ENCODE measurements at regions not wholly inside any gene's neighbourhood (a gene's known extent, or its start where the extent isn't known, plus 50 kb on each side); places are given as distances from the start of the nearest gene placed in this dataset.
"Not testable (repeated sequence)": the region's sequence is repeated elsewhere in the genome, so short reads cannot be mapped to it uniquely, and the experiment has no call there.

DNA sequence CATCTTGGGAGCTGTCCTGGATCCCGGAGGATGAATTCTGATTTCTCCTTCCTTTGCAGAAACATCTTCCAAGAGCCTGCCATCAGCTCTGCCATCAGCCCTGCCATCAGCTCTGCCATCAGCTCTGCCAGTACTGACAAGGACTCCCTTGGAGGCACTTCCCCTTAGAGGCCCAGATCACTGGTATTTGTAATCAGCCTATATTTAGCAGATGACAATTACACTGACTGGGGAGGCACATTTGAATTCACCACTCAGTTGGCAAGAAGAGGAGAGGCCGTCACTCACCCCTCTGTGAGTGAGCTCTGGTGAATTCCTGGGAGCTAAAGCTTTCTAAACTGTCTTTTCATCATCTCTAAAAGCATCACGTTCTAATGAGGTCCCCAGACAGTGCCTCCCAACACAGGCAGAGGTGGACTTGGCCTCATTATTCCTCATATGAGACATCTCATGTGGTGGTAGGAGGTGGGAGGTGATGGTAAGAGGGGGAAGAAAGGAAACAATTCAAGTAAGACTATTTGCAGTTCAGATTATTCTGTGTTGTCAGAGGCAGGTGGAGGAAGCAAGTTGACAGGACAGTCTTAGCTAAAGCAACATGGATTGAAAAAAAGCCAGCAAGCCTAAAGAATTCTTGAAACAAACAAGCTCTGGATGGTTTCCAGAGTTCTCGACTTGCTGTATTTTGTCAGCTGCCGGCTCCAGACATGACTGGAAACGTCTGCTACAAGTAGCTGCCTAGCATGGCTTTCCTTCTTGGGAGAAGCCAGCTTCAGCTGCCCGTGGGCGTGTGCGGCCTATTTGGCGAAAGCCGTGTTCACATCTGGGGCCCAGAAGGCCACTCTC, 771.7 kb downstream of the TBC1D22A start:
- DNase-seq (ENCODE audit: low read depth in 2 of 2) = no peak

DNA sequence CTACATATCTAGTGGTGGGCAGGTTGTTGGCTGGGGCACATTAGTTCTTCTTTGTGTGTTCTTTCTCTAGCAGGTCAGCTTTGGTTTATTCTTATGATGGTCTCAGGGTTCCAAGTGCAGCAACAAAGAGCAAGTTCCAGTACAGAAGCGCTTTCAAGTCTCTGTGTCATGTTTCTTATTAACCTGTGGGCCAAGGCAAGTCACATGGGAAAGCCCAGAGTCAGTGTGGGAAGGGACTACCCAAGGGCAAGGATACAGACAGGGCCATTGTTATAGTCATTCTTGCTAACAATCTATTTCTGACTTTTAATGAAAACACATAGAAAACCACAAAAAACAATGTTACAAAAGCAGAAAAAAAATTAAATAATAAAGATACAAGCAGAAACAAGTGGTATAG, 754.6 kb downstream of the TBC1D22A start:
- no peak for DNase-seq (ENCODE audit: low read depth in 2 of 2)

DNA sequence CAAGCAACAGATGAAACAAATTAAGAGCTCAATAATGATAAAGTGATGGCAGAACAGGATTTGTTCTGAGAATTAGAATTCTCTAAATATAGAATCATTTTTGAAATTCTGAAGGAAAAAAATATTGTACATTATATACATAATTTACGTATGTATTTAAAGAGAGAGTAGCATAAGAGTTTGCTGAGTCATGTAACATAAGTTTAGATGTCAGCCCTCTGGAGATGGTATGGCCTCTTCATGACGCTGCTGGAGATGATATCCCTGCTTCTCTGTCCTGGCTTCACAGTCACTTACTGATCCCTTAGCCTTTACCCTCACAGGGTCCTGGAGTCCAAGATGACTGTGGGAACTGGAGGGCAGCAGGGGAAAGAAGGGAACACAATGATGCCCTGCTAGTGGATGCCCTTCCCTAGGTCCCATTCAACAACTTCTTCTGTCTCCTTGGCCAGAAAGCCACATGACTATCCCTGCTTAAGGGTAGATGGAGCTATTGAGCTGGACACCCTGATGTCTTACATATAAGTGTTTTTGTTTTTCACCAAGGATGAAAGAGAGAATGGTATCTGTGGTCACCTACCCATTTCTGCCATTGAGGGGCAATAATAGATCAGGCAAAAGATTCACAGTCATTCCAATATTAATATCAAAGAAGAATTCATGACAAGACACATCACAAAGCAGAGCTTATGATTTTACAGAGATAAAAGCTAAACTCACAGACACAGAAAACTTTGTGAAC, 753.1 kb downstream of the TBC1D22A start:
- DNase-seq (ENCODE audit: low read depth in 2 of 2) = no peak

DNA sequence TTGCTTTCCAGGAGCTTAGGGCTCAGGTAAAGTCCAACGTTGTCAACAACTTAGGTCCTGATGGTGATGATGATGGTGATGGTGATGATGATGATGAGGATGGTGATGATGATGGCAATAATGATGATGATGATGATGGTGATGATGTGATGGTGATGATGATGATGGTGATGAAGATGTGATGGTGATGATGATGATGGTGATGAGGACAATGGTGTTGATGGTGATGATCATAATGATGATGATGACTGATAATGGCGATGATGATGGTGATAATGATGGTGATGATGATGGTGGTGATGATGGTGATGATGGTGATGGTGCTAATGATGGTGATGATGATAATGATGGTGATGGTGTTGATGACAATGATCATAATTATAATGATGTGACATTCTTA, 750.2 kb downstream of the TBC1D22A start:
- DNase-seq (ENCODE audit: low read depth in 2 of 2) = no peak

DNA sequence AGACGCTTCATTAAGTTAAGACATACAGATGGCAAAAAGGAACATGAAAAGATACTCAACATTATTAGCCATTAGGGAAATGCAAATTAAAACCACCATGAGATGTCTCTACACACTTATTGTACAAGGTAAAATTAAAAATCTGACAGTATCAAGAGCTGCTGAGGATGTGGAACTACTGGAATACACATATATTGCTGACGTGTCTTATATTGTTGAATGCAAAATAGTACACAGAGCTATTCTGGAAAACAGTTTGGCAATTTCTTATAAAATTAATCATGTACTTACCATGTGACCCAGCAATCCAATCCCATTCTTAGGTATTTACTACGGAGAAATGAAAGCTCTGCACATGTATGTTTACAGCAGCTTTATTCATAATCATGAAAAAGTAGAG, 742.5 kb downstream of the TBC1D22A start:
- DNase-seq (ENCODE audit: low read depth in 2 of 2) = no peak

DNA sequence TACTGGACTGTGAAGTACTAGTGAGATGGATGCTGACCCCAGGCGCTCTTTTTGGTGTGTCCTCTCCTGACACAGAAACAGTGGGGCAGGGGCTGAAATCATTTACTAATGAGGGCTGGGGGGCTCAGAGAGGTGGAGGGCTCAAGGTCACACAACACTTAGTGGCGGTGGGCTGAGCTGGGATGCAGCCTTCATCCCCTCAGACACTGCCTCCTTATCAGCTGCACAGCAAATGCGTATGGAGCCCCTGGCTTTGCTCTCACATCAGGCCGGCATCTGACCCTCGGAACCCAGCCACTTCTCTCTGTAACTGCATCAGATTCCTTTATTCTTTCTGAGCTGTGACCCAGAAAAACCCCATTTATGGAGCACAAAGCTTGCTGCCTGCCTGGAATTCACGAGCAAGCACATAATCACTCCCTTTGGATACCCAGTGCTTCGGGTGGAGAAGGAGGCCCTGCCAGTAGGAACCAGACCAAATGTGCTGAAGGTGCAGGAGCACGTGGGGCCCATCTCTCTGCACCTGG, 736.6 kb downstream of the TBC1D22A start:
- DNase-seq (ENCODE audit: low read depth in 2 of 2) = no peak

DNA sequence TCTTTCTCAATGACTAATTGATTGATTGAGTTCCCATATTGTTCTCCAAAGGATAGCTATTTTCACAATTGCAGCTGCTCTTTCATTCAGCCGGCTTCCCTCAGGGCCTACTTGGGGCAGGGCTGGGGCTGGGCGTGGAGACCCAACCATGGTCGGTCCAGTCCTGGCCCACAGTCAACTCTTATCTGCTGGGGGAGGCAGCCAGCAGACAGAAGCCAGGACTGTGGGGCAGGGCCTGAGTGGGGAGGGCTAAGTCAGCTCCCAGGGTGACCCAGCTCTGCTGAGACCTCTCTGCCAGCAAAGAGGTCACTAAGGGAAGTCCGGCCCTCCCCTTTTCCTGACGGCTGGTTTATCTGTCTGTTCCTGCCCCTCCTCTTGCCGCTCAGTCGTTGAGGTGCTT, 735.2 kb downstream of the TBC1D22A start:
- DNase-seq (ENCODE audit: low read depth in 2 of 2) = no peak

DNA sequence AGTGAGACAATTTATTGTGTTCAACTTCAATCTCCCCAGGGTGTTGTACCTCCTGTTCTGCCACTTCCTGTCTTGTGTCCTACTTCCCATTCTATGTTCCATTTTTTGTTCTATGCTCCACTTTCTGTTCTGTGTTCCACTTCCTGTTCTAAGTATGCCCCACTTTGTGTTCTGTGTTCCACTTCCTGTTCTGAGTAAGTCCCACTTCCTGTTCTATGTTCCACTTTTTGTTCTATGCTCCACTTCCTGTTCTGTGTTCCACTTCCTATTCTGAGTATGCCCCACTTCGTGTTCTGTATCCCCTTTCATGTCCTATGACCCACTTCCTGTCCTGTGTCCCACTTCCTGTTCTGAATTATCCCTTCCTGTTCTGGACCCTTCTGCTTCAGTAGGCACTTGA, 732.7 kb downstream of the TBC1D22A start:
- no peak for DNase-seq (ENCODE audit: low read depth in 2 of 2)

DNA sequence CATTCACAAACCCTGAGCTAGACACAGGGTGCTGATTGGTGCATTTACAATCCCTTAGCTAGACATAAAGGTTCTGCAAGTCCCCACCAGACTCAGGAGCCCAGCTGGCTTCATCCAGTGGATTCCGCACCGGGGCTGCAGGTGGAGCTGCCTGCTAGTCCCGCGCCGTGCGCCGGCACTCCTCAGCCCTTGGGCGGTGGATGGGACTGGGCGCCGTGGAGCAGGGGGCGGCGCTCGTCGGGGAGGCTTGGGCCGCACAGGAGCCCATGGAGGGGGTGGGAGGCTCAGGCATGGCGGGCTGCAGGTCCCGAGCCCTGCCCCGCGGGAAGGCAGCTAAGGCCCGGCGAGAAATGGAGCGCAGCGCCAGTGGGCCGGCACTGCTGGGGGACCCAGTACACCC, 725.7 kb downstream of the TBC1D22A start:
- not testable (repeated sequence) for DNase-seq (ENCODE audit: low read depth in 2 of 2)

DNA sequence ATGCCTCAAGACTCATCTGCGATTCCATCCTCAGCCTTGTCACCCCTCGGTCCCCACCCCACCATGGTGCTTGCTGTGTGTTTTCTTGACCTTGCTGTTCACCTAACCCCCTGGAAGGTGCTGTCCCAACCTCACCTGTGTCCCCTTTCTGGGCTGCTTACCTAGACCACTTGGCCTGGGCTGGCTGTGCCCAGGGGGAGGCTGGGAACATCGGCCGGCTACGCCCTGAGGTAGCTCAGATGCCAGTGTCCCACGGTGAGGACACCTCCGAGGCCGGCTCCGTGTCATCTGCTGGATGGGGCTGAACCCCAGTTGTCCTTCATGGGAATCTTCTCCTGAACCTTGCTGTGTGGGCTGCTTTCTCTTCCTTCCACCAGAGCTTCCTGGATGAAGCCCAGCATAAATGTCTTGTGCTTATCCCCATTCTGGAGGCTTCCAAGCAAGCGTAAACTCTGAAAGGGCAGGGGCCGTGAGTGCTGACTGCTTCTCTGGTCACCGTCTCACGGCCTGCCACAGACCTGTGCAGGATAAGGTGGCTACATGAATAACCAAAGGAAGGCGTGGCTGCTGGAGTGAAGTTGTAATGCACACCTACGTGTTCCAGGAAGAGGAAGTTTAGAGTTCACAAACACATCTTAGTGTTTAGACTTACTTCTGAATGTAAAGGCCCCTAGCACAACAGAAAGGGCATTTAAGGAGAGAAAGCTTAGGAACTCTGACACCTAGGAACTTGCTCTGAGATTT, 724.3 kb downstream of the TBC1D22A start:
- no peak for DNase-seq (ENCODE audit: low read depth in 2 of 2)

DNA sequence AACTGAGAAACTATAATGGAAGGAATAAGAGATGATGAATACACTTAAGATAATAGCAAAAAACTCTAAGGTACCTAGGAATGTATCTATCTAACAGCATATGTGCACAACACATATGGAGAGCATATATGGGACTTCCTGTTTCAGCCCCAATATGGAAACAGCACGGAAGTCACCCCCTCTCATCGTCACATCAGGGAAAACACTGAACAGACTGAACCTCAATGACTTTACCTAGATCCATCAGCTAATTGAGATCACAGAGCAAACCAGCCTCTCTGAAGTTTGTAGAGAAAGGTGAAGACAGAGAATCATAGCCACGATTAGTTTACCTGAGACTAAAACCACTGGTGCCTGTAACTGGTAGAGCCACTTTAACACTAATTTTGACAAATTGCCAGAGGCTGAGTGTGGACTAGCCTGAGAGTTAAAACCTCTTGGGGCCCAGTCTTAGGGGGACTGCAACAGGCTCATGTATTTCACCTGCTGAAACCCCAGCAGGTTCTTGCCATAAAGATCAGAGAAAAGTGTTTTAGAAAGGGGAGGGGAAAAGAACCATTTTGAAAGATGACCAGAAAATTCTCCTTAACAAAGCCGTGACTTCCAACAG, 722.6 kb downstream of the TBC1D22A start:
- DNase-seq (ENCODE audit: low read depth in 2 of 2) = no peak

DNA sequence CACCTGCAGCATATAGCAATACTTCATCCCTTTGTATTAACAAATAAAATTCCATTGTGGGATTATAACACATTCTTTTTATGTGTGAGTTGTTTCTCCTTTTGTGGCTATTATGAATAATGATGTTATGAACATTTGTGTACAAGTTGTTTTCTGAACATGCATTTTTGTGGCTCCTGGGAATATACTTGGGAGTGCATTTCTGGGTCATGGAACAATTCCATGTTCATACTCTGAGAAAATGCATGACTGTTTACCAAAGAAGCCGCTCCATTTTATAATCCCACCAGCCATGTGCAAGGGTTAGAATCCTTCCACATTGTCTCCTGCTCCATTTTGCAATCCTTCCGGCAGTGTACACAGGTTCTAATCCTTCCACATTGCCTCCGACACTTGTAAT, 713.8 kb downstream of the TBC1D22A start:
- DNase-seq (ENCODE audit: low read depth in 2 of 2) = no peak

DNA sequence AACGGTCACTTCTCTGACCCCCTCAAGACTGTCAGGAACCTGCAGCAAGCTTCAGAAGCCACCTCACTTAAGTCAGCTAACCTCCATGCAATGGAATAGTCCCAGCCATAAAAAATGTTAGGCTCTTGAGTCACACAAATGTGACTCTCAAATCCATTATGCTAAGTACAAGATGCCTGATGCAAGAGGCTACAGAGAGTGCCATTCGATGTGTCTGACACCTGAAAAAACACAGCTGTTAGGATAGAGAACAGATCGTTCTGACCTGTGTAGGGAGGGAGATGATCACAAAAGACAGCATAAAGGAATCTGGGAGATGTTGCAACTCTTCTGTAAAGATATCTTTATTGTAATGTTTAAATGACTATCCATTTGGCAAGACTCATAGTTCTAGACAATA, 712.4 kb downstream of the TBC1D22A start:
- no peak for DNase-seq (ENCODE audit: low read depth in 2 of 2)

DNA sequence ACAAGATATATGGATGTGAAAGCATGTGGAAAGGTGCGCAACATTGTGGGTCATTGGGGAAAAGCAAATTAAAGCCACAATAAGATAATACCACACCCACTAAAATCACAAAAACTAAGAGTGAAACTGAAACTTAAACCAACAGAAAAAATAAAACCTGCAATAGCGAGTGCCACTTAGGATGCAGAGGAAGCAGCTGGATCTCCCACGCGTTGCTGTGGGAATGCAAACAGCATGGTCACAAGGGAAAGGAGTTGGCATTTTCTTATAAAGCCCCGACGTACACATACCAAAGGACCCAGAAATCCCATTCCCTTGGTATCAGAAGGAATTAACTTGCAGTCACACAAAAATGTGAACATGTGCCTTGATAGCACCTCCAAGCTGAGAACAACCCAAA, 712.0 kb downstream of the TBC1D22A start:
- DNase-seq (ENCODE audit: low read depth in 2 of 2) = no peak

DNA sequence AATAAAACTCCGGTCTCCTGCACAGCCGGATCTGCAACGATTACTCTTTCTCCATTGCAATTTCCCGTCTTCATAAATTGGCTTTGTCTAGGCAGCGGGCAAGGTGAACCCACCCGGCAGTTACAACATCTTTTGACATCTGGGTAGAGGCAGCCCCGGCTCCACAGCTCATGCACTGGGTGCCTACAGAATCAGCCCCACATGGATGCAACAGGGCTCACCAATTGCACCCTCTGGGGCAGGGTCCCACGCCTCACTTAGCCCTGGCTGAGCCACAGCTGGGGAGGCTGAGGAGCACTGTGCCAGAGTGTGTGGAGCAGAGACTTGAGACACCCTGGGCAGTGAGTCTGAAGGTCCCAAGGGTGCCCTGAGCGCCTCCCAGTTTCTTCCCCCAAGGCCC, 710.2 kb downstream of the TBC1D22A start:
- no peak for DNase-seq (ENCODE audit: low read depth in 2 of 2)

DNA sequence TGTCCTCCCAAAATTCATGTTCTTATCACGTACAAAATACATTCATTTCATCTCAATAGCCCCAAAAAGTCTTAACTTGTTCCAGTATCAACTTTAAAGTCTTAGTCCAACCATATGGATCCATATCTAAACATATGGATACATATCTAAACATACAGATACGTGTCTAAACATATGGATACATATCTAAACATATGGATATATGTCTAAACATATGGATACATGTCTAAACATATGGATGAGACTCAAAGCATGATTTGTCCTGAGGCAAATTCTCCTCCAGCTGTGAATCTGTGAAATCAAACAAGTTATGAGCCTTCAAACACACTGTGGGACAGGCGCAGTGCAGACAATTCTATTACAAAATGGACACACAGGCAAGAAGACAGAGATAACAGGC, 709.0 kb downstream of the TBC1D22A start:
- no peak for DNase-seq (ENCODE audit: low read depth in 2 of 2)

DNA sequence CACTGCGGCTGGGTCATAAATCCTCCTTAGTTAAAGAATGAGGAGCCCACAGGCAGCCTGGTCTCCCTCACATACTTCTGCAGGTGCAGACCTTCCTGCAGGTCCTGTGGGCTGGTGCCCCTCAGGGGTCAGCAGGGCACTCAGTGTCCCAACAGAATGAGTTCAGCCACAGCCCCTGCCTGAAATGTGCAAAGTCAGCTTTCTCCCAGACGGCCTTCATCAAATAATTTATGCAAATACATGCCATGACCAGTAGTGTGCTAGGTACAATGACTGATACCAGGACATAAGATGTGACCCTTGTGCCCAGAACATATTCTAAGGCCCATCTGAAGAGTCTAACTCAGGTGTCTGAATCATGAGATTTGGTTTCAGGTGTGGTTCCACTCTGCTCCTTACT, 703.4 kb downstream of the TBC1D22A start:
- DNase-seq (ENCODE audit: low read depth in 2 of 2) = no peak

DNA sequence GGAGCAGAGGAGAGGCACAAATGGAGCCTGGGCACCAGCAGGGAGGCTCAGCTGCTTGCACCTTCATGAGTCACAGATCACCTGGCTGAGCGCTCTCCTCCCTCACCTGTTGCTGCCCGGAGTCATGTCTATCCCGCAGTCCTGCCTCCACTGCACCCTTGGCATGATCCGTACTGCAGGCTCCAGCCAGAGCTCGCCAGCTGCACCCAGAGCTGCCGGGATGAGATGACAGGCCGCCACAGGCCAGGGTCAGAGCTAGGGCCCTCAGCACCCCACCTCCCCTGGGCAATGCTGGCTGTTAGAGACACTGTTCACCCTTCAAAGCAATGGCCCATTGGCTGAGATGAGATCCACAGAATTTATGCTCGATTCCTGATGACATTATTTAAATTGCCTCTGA, 702.8 kb downstream of the TBC1D22A start:
- DNase-seq (ENCODE audit: low read depth in 2 of 2) = no peak

DNA sequence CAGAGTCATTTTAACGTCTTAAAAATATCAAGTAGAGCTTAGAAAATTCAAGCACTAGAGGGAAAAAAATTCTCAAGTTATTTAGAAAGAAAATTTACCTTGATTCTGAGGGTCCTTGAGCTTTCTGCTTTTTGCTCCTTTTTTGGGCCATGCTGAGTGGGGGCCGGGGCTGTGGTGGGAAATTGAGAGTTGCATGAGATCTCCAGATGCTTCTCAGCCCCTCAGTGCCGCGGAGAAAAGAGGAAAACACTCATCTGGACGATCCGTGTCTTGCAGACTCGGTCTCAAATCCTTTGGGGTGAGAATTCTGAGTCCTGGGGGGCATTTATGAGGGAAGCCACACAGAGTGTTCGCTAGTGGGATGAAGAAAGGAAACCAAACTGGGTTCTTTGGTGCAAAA, 700.8 kb downstream of the TBC1D22A start:
- DNase-seq (ENCODE audit: low read depth in 2 of 2) = no peak

DNA sequence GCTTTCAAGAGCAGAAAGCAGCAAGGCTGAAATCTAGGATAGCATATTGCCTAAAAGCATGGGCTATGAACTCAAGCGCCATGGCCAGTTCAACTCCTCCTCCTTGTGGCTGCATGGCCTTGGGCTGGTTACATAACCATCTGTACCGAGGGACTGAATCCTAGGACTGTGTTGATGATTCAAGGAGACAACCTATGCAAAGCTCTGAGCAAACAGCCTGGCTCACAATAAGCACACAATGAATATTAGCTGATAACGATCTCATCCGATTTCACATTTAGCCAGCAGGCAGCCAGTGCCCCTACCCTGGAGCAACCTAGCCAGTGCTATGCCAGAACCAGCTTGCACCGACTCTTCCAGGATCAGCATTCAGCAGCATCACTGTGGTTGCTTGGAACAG, 698.4 kb downstream of the TBC1D22A start:
- DNase-seq (ENCODE audit: low read depth in 2 of 2) = no peak

DNA sequence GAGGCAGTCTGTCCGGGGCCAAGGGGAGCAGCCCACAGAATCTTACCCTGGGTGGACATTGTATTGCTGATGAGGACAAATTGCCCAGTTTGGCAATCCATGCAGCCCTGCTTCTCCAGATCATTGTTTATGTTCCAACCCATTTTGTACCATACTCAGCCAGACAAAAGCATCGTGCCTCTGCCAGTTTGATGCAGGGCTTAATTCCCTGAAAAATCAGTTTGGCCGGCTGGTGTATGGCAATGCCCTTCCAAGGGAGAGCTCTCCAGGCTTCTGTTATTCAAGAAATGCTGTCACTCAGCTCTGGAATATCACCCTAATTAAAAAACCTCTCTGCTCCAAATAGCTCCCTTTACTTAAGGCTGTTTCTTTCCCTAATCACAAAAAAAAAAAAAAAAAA, 697.7 kb downstream of the TBC1D22A start:
- DNase-seq (ENCODE audit: low read depth in 2 of 2) = no peak

DNA sequence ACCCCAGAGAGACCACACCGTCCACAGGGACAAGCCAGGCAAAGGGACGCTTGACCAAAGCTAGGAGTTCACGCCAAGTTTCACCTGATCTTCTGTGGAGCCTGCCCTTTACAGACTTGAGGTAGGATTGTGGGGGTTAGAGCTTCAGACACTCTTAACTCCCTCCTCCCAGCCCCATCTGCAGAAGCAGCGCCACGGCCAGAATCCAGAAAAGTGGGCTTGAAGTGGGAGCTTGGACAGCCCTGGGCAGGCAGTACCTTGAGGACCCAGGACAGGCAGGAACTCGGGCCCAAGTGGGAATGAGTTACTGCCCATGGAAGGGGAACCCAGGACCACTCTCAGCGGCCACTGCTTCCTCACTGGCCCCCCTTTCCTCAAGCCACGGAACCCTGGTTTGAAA, 695.9 kb downstream of the TBC1D22A start:
- no peak for DNase-seq (ENCODE audit: low read depth in 2 of 2)
